HL-60 (cell line): ENCODE measurements at regions not wholly inside any gene's neighbourhood (a gene's known extent, or its start where the extent isn't known, plus 50 kb on each side); places are given as distances from the start of the nearest gene placed in this dataset.

Experiments used
- DNase-seq, 2 experiments: peaks; one replicate each; pipeline ENCODE4 v3.0.0-alpha.2; 2010 to 2020; ENCODE audit warnings: low read depth in 1 of 2, low spot score in 1 of 2
- H3K27ac ChIP-seq: fragments of 250-450 bp; sonication (Bioruptor Pico); replicated peaks from 2 replicates; pipeline ENCODE4 v1.5.1; 2020; ENCODE audit warnings: mild to moderate bottlenecking, moderate library complexity
- H3K27me3 ChIP-seq: fragments of 250-450 bp; sonication (Bioruptor Pico); 2 replicates; pipeline ENCODE4 v1.5.1; 2021; ENCODE audit warnings: mild to moderate bottlenecking, moderate library complexity; ENCODE audit not compliant: insufficient read depth, poor library complexity, severe bottlenecking
- H3K4me3 ChIP-seq: replicated peaks from 2 replicates; pipeline ENCODE4 v1.5.1; 2011; ENCODE audit warnings: mild to moderate bottlenecking, control low read depth, low read length; ENCODE audit not compliant: insufficient read depth
- CTCF ChIP-seq: IDR thresholded peaks from one replicate; pipeline ENCODE4 v1.5.1; 2011; ENCODE audit warnings: low read length, control low read depth, inconsistent platforms; ENCODE audit not compliant: insufficient read depth
- GABPA ChIP-seq: IDR thresholded peaks from 2 replicates; pipeline ENCODE4 v1.6.1; 2012; ENCODE audit warnings: low read depth
- POLR2AphosphoS5 ChIP-seq: IDR thresholded peaks from 2 replicates; pipeline ENCODE4 v1.6.1; 2012; ENCODE audit warnings: low read depth
- REST ChIP-seq: IDR thresholded peaks from 2 replicates; pipeline ENCODE4 v1.6.1; 2012; ENCODE audit warnings: low read depth; ENCODE audit not compliant: insufficient replicate concordance
- SPI1 ChIP-seq: IDR thresholded peaks from 2 replicates; pipeline ENCODE4 v1.6.1; 2012; ENCODE audit warnings: low read depth, mild to moderate bottlenecking, borderline replicate concordance

- H3K4me3 ChIP-seq: no peak overlapping the region
- no peak overlapping the region for H3K27ac ChIP-seq
- no peaks in the 10 kb centered on the region for H3K27me3 ChIP-seq
- no peak for DNase-seq
- TF ChIP-seq SPI1 (no peak), POLR2AphosphoS5 (no peak), CTCF (no peak), REST (no peak), GABPA (no peak)
Observed at GRCh38 chr21:16095005-16095404, 365.2 kb downstream of the USP25 start.

GRCh38 chr21:16096988-16097387, 367.2 kb downstream of the USP25 start:
- DNase-seq: no peak
- no peak overlapping the region for H3K27ac ChIP-seq
- no peak overlapping the region for H3K4me3 ChIP-seq
- no peak for TF ChIP-seq CTCF
- no peak for TF ChIP-seq REST
- TF ChIP-seq SPI1: no peak
- TF ChIP-seq POLR2AphosphoS5: no peak
- H3K27me3 ChIP-seq: no peaks in the 10 kb centered on the region

- no peak overlapping the region for H3K4me3 ChIP-seq
- no peaks in the 10 kb centered on the region for H3K27me3 ChIP-seq
- no peak overlapping the region for H3K27ac ChIP-seq
- TF ChIP-seq CTCF (no peak), POLR2AphosphoS5 (no peak), SPI1 (no peak), REST (no peak), GABPA (no peak)
- no peak for DNase-seq
Observed at GRCh38 chr21:16102113-16102512, 372.3 kb downstream of the USP25 start.
